Transverse colon (tissue), 4 donors: ENCODE measurements at regions not wholly inside any gene's neighbourhood (a gene's known extent, or its start where the extent isn't known, plus 50 kb on each side); places are given as distances from the start of the nearest gene placed in this dataset.

Experiments
- CTCF ChIP-seq, 5 experiments: fragments of 200-600 bp in 3 of 5; fragments of 450-650 bp in 2 of 5; sonication (generic) in 3 of 5; IDR thresholded peaks; 1 replicate in 2 of 5; 2 replicates in 3 of 5; pipeline ENCODE4 v1.5.1; 2016 to 2017; ENCODE audit warnings: antibody characterized with exemption in 5 of 5, inconsistent platforms in 3 of 5, mild to moderate bottlenecking in 2 of 5, moderate library complexity in 1 of 5
- EP300 ChIP-seq: sonication (generic); formaldehyde crosslinking; IDR thresholded peaks from one replicate; pipeline ENCODE4 v1.6.1; 2017; ENCODE audit warnings: antibody characterized with exemption, low read depth
- POLR2A ChIP-seq: fragments of 450-650 bp; IDR thresholded peaks from one replicate; pipeline ENCODE4 v1.6.1; 2016; ENCODE audit warnings: antibody characterized with exemption, mild to moderate bottlenecking, moderate library complexity
- POLR2AphosphoS5 ChIP-seq, 3 donors: sonication (generic); formaldehyde crosslinking; IDR thresholded peaks; one replicate each; pipeline ENCODE4 v1.6.1; 2016; ENCODE audit warnings: antibody characterized with exemption in 3 of 3

- no peak for TF ChIP-seq POLR2AphosphoS5 (IDR thresholded peaks at IDR 0.05)
- no peak for TF ChIP-seq CTCF (IDR thresholded peaks at IDR 0.05)
- no peak for TF ChIP-seq POLR2A
- no peak for TF ChIP-seq EP300
Observed at GRCh38 chr3:168285506-168285905, 189.8 kb upstream of the GOLIM4 start.
